ELR (cell line): ENCODE measurements at regions not wholly inside any gene's neighbourhood (a gene's known extent, or its start where the extent isn't known, plus 50 kb on each side); places are given as distances from the start of the nearest gene placed in this dataset.
"Not testable (repeated sequence)": the region's sequence is repeated elsewhere in the genome, so short reads cannot be mapped to it uniquely, and the experiment has no call there.

ENCODE experiments used
- DNase-seq: peaks from one replicate; pipeline ENCODE4 v3.0.0-alpha.2; 2015; ENCODE audit warnings: low read depth

DNA sequence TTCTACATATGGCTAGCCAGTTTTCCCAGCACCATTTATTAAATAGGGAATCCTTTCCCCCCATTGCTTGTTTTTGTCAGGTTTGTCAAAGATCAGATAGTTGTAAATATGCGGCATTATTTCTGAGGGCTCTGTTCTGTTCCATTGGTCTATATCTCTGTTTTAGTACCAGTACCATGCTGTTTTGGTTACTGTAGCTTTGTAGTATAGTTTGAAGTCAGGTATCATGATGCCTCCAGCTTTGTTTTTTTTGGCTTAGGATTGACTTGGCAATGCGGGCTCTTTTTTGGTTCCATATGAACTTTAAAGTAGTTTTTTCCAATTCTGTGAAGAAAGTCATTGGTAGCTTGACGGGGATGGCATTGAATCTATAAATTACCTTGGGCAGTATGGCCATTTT, 60.0 kb upstream of the GPC3 start:
- DNase-seq: not testable (repeated sequence)

DNA sequence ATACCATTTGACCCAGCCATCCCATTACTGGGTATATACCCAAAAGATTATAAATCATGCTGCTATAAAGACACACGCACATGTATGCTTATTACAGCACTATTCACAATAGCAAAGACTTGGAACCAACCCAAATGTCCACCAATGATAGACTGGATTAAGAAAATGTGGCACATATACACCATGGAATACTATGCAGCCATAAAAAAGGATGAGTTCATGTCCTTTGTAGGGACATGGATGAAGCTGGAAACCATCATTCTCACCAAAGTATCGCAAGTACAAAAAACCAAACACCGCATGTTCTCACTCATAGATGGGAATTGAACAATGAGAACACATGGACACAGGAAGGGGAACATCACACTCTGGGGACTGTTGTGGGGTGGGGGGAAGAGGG, 81.7 kb upstream of the GPC3 start:
- not testable (repeated sequence) for DNase-seq

DNA sequence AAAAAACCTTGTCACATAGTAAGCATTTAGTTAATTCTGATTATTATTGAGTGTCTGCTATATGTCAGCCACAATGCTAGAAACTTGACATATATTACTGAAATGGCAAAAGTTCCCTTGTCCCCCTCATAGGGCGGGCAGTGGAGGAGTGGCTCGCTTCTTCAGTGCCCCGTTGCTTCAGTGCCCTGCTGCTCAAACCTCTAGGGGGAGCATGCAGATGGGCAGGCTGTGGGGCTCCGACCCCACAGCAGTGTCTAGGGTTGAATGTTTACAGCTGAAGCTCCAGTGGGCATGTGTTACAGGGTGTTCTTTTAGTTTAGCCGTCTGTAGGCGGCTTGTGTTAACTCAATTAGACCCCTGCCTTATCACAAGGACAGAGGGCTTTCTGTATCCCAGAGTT, 86.5 kb upstream of the GPC3 start:
- not testable (repeated sequence) for DNase-seq

DNA sequence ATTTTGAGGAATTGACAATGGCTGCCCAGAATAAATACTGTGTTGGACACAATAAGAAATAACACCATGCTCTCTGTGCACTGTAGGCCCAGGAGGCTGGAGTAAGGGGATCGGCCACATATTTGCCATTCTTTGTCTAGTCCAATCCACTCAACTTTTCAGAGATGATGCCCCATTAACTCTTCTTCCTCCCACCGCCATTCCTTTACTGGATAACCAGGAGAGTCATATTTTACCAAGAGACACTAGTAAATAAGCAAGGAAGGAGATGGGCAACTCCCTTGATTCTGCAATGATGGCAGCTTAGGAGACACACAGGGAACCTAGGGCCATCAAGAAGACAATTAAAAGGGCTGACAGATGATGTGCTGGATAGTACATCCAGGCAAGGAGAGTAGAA, 87.9 kb upstream of the GPC3 start:
- DNase-seq: no peak

DNA sequence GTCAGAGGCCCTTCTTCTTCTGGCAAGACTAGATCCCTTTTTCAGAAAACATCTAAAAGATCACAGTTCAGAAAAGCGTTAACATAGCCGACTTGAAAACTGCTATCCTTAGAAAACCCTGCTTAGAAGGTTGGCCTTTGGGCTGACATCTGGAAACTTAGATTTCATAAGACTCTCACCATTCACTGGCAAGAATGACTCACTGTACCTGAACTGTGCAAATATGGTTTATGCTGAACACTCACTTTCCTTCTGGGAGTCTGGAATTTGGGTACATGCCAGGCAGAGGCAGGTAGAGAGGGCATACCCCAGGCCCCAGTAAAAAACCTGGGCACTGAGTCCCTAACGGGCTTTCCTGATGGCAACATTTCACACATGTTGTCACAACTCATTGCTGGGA, 88.8 kb upstream of the GPC3 start:
- no peak for DNase-seq

DNA sequence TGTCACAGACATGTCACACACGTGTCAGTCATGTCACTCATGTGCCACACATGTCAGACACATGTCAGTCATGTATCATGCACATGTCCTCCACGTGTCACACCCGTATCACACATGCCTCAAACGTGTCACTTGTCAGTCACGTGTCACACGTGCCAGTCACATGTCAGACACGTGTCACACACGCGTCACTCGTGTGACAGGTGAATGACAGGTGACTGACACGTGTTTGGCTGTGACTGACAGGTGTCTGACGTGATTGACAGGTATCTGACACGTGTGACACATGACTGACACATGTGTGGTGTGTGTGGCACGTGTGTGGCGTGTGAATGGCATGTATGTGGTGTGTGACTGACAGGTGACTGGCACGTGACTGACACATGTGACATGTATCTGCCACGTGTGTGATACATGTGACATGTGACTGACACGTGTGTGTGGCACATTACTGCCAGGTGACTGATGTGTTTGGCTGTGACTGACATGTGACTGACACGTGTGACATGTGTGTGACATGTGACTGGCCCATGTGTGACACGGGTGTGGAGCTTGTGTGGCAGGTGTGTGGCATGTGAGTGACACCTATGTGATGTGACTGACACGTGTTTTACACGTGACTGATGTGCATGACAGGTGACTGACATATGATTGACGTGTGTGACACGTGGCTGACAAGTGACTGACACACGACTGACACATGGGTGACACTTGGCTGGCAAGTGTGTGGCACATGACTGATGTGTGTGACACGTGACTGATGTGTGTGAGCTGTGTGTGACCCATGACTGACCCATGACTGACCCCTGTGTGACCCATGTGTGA, 90.7 kb upstream of the GPC3 start:
- no peak for DNase-seq

DNA sequence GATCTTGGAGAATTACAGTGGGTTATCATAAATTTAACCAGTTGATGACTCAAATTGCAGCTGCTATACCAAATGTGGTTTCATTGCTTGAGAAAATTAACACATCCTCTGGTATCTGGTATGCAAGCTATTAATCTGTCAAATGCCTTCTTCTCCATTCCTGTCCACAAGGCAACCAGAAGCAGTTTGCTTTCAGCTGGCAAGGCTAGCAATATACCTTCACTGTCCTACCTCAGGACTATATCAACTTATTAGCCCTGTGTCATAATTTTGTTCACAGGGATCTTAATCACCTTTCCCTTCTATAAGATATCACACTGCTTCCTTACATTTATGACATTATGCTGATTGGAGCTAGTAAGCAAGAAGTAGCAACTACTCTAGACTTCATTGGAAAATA, 110.0 kb upstream of the GPC3 start:
- DNase-seq: no peak

DNA sequence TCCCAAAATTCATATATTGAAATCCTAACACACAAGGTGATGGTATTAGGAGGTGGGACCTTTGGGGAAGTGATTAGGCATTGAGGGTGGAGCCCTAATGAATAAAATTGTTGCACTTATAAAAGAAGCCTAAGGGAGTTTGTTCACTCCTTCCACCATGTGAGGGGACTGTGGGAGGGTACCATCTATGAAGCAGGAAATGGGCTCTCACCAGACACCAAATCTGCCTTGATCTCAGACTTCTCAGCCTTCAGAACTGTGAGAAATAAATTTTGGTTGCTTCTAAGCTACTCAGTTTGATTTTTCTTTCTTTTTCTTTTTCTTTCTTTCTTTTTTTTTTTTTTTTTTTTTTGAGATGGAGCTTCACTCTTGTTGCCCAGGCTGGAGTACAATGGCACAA, 116.2 kb upstream of the GPC3 start:
- no peak for DNase-seq

DNA sequence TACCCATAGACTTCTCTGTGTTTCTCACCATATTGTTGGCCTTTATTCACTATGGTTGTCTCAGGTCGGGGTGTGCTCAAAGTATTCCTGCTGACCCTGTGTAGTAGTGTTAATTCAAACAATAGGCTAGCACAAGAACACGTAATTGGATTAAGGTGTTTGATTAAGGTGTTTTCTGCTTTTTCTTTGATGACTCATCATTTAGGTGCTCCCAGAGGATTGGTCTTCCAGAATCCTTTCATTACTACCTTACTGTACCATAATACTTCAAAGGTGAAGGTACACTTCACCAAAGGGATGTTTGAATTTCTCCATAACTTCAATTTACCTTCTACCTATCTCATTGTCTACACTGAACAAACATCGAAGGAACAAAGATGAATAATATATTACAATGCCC, 121.7 kb upstream of the CCDC160 start:
- no peak for DNase-seq

DNA sequence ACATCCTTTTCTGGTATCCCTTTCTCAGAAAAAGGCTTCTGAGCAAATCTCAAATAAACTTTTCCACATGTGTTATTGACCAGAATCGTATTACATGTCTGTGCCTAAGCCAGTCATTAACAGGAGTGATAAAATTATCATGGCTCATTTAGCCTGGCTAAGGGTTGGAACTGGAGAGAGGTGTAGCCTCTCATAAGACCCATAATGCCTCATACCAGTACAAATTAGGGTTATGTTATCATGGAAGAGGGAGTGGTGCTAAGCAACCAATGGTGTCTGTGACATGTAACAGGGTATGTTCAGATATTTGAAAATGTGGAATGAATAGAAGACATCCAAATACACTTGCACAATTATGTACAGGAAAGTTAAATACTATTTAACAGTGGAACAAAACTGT, 99.6 kb upstream of the CCDC160 start:
- no peak for DNase-seq

DNA sequence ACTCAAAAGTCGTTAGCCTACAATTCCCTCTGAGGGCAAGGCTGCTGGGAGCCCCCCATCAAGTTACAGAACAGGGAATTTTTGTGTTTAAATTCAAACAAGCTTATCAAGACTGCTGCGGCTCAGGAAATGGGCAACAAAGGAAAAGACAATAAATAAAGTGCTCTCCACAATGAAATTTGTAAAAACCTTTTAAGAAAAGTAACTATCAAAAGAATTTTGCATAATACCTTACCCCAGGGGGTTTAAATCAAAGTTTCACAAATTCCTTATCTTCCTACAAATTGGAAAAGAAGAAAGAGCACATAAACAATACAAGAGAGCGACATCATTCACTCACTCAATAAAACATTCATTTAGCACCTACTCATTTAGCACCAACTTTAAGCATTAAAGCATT, 97.9 kb upstream of the CCDC160 start:
- no peak for DNase-seq

DNA sequence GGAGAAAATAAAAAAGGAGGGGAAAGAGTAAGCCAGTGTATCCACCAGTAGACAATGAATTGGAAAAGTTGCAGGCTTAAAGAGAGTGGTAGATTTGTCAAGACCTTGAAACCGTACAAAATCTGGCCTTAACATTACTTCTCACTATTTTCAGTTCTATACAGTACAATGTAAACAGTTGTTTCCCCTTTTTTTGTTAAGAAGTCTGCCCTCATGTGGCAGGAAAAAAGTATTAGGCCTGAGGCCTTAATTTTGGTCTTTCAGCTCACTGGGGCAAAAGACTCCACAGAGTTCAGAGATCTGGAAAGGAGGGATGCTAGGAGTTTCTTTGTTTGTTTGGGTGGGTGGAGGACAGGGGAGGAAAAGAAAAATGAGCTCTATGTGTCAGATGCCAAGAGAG, 92.8 kb upstream of the CCDC160 start:
- DNase-seq: peak; percentile 8

DNA sequence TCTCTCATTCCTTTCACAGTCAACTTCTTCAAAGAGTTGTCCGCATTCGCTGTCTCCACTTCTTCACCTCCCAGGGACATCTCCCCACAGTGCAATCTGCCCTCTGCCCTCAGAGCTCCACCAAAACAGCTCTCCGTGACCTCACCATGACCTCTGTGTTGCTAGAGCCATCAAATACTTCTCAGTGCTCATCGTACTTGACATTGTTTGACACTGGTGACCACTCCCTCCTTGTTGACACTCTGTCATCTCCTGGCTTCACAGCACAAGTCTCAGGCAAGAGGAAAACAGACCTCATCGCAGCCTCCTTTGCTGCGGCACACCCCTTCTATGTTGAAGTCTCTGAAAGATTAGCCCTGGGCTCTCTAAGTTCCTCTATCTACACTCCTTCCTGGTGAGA, 90.5 kb upstream of the CCDC160 start:
- no peak for DNase-seq

DNA sequence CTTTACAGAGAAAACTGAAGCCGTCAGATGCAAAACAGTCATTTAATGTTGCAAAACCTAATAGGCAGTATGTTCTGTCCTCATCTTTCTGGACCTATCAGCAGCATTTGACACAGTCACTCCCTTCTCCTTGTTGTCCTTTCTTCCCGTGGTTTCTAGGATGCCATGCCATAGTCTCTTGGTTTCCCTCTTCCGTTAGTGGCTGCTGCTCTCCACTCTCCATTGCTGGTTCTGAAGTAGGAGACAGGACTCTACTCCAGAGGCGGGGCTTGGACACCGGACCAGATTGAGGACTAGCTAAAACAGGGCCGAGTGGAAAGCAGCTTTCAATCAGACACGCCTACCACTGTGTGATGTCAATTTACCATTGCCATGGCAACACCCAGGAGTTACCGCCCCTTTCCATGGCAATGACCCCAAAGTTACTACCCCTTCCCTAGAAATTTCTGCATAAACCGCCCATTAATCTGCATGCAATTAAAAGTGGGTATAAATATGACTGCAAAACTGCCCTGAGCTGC, 88.8 kb upstream of the CCDC160 start:
- no peak for DNase-seq

DNA sequence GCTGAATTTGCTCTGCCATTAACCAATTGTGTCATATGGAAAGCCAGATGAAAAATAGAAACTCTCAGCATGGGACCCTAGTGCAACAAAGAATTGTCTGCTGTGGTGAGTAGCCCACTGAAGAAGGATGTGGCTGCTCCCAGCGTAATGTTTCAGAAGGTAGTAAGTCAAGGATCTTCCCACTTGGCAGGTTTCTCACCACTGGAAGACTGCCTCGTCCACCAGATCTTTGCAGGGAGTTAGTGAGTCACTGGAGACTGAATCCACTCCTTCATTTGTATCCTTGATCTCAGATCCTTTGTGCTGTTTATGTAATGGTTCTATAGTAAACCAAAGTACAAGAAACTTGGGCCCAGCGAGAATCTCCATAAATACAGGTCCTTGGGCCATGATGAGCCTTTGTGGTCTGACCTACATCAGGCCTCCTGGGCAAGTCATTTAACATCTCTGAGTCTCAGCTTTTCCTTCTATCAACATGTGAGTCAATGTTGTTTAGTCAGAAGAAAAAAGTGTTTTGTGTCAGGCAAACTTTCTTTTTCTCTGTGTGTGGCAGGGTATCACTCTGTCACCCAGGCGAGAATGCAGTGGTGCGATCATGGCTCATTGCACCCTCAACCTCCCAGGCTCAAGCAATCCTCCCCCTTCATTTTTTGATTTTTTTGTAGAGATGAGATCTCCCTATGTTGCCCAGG, 78.0 kb upstream of the CCDC160 start:
- no peak for DNase-seq

DNA sequence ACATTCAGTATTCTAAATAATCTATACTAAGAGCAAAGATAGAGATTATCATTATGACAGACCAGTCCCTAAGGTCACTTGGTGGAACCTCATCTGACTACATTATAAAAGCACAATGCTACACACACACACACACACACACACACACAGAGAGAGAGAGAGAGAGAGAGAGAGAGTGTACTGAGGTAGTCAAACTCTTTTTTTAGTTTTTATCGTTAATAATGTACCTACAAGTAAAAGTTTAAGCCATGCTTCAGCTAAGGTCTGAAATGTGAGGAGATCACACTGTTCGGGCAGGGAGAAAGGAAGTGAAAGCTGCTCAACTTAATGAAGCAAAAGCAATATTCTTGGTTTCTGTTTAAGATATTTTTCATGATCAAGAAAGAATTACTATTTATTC, 75.8 kb upstream of the CCDC160 start:
- DNase-seq: no peak

DNA sequence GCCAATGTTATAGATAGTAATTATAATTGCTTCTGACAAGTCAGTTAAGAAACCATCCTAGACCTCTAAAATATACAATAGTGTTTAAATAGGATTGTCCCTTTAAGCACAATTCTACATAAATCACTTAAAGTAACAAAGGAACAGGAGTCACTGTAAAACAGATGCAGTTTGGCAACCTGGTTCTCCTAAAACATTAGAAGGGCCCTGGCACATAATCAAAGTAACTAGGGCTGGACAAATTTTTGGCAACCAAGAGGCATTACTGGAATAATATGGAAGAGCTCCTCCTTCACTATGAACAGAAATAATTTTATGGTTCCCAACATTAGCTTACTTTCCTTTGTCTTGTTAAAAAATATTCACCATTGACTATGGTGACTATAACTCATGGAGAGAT, 75.0 kb upstream of the CCDC160 start:
- DNase-seq: no peak

DNA sequence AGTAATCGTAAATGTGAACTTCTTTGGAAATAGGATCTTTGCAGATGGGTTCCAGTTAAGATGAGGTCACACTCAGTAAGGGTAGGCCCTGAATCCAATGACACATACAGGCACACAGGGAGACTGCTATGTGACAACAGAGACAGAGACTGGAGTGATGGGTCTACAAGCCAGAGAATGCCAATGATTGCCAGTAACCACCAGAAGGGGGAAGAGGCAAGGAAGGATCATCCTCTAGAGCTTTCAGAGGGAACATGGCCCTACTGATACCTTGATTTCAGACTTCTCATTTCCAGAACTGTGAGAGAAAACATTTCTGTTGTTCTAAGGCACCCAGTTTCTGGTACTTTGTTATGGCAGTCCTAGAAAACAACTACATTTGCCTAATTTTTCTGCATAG, 73.1 kb upstream of the CCDC160 start:
- no peak for DNase-seq

DNA sequence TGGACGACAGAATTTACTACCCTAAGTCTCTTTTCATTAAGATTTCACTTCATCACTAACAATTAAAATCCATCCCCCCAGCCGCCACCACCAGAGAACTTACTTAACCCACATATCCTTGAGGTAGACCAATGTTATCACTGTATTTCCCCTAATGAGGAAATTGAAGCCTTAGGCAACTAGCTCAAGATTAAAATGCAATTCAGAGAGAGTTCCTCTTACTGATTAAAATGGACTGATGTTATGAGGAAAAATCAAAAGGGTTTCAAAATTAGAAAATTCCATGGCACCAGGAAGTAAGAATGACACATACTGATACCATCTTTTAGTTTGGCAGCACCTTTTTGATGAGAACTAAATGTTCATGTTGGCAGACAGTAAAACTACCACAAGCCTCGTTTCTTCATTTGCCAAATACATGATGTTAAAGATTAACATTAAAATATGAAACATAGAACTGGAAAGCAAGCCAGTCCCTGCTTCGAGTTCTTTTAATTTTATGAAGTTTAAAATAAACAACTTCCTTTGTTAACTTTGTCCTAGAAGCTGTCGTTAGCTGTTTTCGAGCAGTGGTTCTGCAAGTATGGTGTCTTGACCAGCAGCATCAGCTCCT, 69.3 kb upstream of the CCDC160 start:
- no peak for DNase-seq

DNA sequence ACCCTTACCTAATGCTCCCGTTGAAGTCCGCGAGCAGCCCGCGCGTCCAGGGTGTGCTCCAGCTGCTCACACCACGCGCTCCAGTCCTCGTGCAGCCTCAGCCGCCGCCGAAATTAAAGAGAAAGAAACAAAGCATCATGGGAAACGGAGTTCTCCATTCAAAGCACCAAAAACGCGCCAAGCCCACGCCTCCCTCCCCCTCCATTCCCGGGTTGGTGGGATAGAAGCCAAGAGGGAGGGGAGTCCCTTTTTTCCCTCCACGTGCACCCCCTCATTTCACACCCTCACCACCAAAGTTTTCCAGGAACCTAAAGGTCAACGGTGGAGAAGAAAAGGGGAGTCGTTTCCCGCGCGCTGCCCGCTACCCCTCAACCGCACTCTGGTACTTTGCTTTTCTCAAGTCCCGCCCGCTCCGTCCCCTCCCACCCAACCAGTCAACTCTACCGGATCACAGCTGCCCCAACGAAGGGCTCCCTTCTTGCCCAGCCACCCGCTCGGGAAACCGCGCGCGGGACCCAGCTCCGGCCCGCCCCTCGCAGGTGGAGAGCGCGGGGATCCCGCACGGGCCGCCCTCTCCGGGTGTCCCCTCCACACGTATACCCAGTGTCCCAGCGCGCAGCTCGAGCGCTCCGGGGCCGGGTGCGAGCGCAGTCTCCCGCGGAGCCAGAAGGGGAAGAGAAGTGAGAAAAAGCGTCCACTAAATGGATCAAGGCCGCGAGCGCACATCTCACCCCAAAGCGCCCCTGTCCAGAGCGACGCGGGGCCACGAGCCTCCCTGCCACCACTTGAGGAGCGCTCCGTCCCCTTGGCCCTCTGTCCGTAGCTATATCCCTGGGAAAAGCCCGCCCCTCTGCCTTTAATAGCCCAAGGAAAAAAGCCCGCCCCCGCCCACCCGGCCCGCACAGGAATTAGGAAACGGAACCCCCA, 65.1 kb upstream of the CCDC160 start:
- no peak for DNase-seq

DNA sequence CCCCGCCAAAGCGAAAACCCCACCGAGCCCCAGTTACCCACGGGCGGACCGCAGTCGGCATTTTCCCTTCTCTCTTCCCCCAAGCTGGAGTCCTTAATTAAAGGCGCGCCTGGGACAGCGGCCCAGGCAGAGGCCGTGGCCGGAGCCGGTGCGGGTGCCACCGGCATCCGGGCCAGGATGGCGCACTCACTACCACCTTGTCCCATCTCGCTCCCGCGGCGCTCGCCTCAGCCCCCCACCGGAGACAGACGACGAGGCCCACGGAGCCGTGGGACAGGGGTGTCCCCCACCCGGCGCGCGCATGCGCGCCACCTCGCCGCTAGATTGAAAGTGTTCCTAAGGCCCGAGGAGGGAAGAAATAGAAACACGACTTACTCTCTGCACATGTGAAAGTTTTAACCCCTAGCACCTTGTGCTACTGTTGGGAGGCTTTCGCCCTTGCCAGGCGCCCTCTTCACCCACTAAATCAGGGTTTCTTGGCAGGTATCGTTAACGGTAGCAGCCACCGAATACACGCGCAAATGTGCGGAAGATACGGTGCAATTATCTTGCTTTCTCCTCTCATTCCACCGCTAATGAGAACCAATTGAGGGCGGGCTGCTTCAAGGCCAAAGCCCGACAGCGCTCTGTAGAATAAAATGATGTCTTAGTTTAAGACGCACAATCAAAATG, 64.3 kb upstream of the CCDC160 start:
- no peak for DNase-seq
